Activated naive CD8-positive, alpha-beta T cell (primary cell): ENCODE measurements at regions not wholly inside any gene's neighbourhood (a gene's known extent, or its start where the extent isn't known, plus 50 kb on each side); places are given as distances from the start of the nearest gene placed in this dataset.

Experiments used
- H3K27ac Mint-ChIP-seq: one replicate; pipeline ENCODE4 v1.8.0; 2021; ENCODE audit warnings: mixed read lengths
- H3K27me3 Mint-ChIP-seq: one replicate; pipeline ENCODE4 v1.8.0; 2021; ENCODE audit warnings: mixed read lengths
- H3K36me3 Mint-ChIP-seq: one replicate; pipeline ENCODE4 v1.8.0; 2021; ENCODE audit warnings: mixed read lengths
- H3K4me1 Mint-ChIP-seq: one replicate; pipeline ENCODE4 v1.8.0; 2021; ENCODE audit warnings: low read depth, mixed read lengths
- H3K4me3 Mint-ChIP-seq: one replicate; pipeline ENCODE4 v1.8.0; 2021; ENCODE audit warnings: mild to moderate bottlenecking, mixed read lengths
- H3K9me3 Mint-ChIP-seq: one replicate; pipeline ENCODE4 v1.8.0; 2021; ENCODE audit warnings: low read depth, mixed read lengths

DNA sequence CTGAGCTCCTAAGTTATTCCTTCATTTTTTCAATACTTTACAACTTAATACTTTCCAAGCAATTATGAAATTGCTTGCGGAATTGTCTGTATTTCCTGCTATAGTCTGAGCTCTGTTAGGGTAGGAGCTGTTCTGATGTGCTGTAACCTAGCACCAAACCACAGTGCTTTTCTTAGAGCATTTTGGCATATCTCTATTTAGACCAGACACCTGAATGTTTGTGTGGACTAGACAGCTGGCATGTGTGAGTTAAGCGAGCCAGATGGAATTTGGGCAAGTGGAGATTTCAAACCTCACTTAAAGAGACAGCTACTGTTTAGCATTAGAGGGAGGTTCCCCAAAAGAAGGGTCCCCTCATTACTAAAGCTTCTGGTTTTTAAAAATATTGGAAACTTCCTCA is 106.1 kb downstream of the RWDD3 start:
- Mint-ChIP-seq H3K9me3 (no peaks in the 10 kb centered on the region), H3K27me3 (peaks cover 5% of the 10 kb centered on the region), H3K4me3 (no peak overlapping the region), H3K36me3 (no peaks in the 10 kb centered on the region), H3K4me1 (no peaks in the 10 kb centered on the region), H3K27ac (no peak overlapping the region)

- H3K27ac Mint-ChIP-seq, result no peak overlapping the region
- no peaks in the 10 kb centered on the region for H3K36me3 Mint-ChIP-seq
- peaks cover 9% of the 10 kb centered on the region for H3K27me3 Mint-ChIP-seq
- no peaks in the 10 kb centered on the region for H3K4me1 Mint-ChIP-seq
- H3K9me3 Mint-ChIP-seq, result no peaks in the 10 kb centered on the region
- no peak overlapping the region for H3K4me3 Mint-ChIP-seq
Observed at GRCh38 chr1:95352767-95353166, 118.8 kb downstream of the RWDD3 start.

DNA sequence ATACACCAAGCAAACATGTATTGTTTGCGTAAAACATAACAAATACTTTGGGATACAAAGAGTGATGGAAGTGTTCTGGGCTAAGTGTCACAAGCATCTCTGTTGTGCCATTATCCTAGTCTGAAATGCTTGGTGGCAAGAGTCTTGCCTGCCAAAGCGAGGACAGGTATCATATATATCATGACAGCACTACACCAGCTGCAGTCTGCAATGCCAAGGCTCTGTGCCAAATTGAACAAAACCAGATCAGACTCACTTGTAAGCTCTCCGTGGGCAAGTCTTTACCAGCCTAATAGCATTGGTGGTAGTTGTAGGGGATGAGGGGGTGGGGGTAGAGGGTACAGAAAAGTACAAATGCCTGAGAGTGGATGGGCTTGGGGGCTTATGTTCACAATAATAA is 119.2 kb downstream of the RWDD3 start:
- Mint-ChIP-seq H3K9me3 (no peaks in the 10 kb centered on the region), H3K36me3 (no peaks in the 10 kb centered on the region), H3K4me3 (no peak overlapping the region), H3K27me3 (peaks cover 8% of the 10 kb centered on the region), H3K4me1 (no peaks in the 10 kb centered on the region), H3K27ac (no peak overlapping the region)

- no peaks in the 10 kb centered on the region for H3K4me1 Mint-ChIP-seq
- no peaks in the 10 kb centered on the region for H3K36me3 Mint-ChIP-seq
- no peak overlapping the region for H3K4me3 Mint-ChIP-seq
- no peaks in the 10 kb centered on the region for H3K9me3 Mint-ChIP-seq
- H3K27me3 Mint-ChIP-seq, result peaks cover 14% of the 10 kb centered on the region
- no peak overlapping the region for H3K27ac Mint-ChIP-seq
Observed at GRCh38 chr1:95364546-95364945, 130.5 kb downstream of the RWDD3 start.

DNA sequence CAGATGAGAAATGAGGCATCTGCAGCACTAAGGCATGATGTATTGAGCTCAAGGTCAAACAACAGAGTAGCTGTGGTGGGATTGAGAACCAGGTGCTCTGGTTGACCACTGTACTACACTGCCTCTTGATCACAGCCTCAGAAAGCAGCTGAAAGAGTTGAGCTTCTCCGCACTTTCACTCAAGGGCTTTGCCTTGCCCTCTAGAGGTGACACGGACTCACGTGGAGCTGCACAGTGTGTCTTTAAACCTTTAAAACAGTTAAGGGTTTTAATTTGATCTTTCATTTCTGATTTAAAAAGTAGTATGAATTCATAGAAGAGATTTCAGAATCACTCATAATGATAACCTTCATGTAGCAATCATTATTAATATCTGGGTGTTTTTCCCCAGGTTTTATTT is 132.5 kb downstream of the RWDD3 start:
- no peak overlapping the region for H3K27ac Mint-ChIP-seq
- peaks cover 10% of the 10 kb centered on the region for H3K27me3 Mint-ChIP-seq
- H3K36me3 Mint-ChIP-seq, result no peaks in the 10 kb centered on the region
- H3K4me3 Mint-ChIP-seq, result no peak overlapping the region
- no peaks in the 10 kb centered on the region for H3K4me1 Mint-ChIP-seq
- H3K9me3 Mint-ChIP-seq, result no peaks in the 10 kb centered on the region

DNA sequence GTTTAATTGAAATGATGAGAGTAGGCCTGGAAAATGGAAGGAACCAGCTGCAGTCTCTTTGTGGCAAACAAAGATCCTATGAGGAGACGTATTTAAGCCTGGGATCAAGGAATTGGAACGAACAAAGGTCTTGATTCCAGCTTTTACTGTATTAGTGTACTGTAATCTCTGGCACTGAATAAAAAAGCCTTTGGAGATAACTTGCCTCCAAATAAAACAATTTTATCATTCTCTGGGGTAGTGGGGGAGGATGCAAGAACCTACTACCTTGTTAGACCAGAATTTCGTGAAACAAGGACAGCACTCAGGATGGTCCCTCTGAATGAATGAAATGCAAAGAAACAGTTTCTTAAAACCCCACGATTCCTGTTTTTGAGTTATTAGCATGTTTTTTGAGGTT is 134.2 kb downstream of the RWDD3 start:
- Mint-ChIP-seq H3K27ac (no peak overlapping the region), H3K36me3 (no peaks in the 10 kb centered on the region), H3K27me3 (peaks cover 4% of the 10 kb centered on the region), H3K9me3 (no peaks in the 10 kb centered on the region), H3K4me1 (no peaks in the 10 kb centered on the region), H3K4me3 (no peak overlapping the region)

DNA sequence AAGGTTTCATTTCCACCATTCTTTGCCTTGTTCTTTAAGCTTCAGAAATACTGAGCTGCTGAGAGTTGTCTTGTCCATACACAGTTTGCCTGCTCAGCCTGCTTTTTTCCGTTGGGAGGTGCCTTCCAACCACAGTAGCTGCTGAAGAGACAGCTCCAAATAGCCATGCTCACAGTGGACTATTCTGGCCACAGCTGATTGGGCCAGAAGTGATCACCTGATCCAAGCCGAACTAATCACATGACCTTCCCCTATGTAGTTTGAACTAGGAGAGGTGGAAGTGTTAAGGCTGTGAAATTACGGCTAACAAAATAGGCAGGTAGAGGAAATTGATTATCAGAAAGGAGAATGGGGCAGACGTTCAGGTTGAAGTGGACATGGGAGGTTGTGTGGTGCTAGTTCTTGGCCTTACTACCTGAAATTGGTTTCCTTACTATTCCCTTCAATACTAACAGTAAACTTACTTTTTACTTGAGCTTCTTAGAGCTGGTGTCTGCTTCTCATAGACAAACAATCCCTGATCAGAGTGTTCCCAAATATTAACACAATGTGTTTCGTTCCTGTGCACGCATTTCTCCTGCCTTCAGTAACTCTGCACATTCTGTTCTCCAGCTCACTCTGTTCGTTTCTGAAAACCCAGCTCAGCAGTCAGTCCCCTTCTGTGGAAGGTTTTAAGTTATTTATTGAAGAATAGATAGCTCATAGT is 136.1 kb downstream of the RWDD3 start:
- Mint-ChIP-seq H3K36me3 (no peaks in the 10 kb centered on the region), H3K27me3 (peaks cover 2% of the 10 kb centered on the region), H3K4me3 (no peak overlapping the region), H3K27ac (no peak overlapping the region), H3K9me3 (no peaks in the 10 kb centered on the region), H3K4me1 (no peaks in the 10 kb centered on the region)

GRCh38 chr1:95370691-95371562 is 136.9 kb downstream of the RWDD3 start:
- no peak overlapping the region for H3K4me3 Mint-ChIP-seq
- peaks cover 2% of the 10 kb centered on the region for H3K27me3 Mint-ChIP-seq
- H3K9me3 Mint-ChIP-seq, result no peaks in the 10 kb centered on the region
- no peak overlapping the region for H3K27ac Mint-ChIP-seq
- no peaks in the 10 kb centered on the region for H3K4me1 Mint-ChIP-seq
- H3K36me3 Mint-ChIP-seq, result no peaks in the 10 kb centered on the region

GRCh38 chr1:95371666-95372282 is 137.8 kb downstream of the RWDD3 start:
- Mint-ChIP-seq H3K9me3 (no peaks in the 10 kb centered on the region), H3K4me3 (no peak overlapping the region), H3K36me3 (no peaks in the 10 kb centered on the region), H3K4me1 (no peaks in the 10 kb centered on the region), H3K27me3 (peaks cover 2% of the 10 kb centered on the region), H3K27ac (no peak overlapping the region)

GRCh38 chr1:95375174-95375573 is 141.2 kb downstream of the RWDD3 start:
- no peak overlapping the region for H3K4me3 Mint-ChIP-seq
- no peaks in the 10 kb centered on the region for H3K27me3 Mint-ChIP-seq
- H3K36me3 Mint-ChIP-seq, result no peaks in the 10 kb centered on the region
- H3K27ac Mint-ChIP-seq, result no peak overlapping the region
- H3K9me3 Mint-ChIP-seq, result no peaks in the 10 kb centered on the region
- no peaks in the 10 kb centered on the region for H3K4me1 Mint-ChIP-seq

- no peak overlapping the region for H3K4me3 Mint-ChIP-seq
- H3K27me3 Mint-ChIP-seq, result no peaks in the 10 kb centered on the region
- no peaks in the 10 kb centered on the region for H3K36me3 Mint-ChIP-seq
- H3K4me1 Mint-ChIP-seq, result no peaks in the 10 kb centered on the region
- no peak overlapping the region for H3K27ac Mint-ChIP-seq
- H3K9me3 Mint-ChIP-seq, result no peaks in the 10 kb centered on the region
Observed at GRCh38 chr1:95380909-95381308, 146.9 kb downstream of the RWDD3 start.

GRCh38 chr1:95382000-95382786 is 148.2 kb downstream of the RWDD3 start:
- Mint-ChIP-seq H3K4me1 (no peaks in the 10 kb centered on the region), H3K4me3 (no peak overlapping the region), H3K36me3 (no peaks in the 10 kb centered on the region), H3K27ac (no peak overlapping the region), H3K9me3 (no peaks in the 10 kb centered on the region), H3K27me3 (no peaks in the 10 kb centered on the region)

GRCh38 chr1:95383111-95383510 is 149.1 kb downstream of the RWDD3 start:
- H3K27me3 Mint-ChIP-seq, result no peaks in the 10 kb centered on the region
- H3K9me3 Mint-ChIP-seq, result no peaks in the 10 kb centered on the region
- H3K36me3 Mint-ChIP-seq, result no peaks in the 10 kb centered on the region
- no peaks in the 10 kb centered on the region for H3K4me1 Mint-ChIP-seq
- H3K4me3 Mint-ChIP-seq, result no peak overlapping the region
- no peak overlapping the region for H3K27ac Mint-ChIP-seq

DNA sequence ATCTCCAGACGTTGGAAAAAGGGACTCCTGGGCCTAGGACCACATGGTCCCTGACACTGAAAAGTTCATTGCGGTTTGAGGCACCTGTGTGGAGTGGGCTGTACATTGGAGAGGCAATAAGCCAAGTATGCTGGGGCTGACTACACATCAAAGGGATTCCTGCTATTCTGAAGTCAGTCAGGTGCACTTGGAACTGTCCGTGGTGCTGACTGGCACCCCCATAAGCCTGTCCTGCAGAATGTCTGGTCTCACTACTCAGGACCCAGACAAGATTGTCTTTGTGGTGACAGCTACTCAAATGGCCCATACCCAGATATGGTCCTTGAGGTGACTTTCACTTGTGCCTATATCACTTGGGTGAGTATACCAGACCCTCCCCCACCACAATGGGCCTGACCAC is 150.6 kb downstream of the RWDD3 start:
- H3K4me3 Mint-ChIP-seq, result no peak overlapping the region
- H3K9me3 Mint-ChIP-seq, result no peaks in the 10 kb centered on the region
- H3K36me3 Mint-ChIP-seq, result no peaks in the 10 kb centered on the region
- no peaks in the 10 kb centered on the region for H3K27me3 Mint-ChIP-seq
- H3K27ac Mint-ChIP-seq, result no peak overlapping the region
- no peaks in the 10 kb centered on the region for H3K4me1 Mint-ChIP-seq

DNA sequence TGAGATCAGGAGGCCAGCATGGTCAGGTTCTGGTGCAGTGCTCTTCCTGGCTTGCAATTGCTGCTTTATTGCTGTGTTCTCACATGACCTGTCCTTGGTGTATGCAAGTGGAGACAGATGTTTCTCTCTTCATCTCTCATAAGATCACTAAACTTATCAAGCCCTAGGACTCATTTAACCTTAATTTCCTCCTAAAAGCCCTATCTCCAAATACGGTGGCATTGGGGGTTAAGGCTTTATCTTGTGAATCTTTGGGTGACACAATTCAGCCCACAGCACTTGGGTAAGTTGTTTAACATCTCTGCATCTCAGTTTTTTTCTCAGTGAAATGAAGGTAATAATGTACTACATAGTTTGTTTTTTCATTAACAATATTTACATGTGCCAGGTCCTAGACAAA is 152.4 kb downstream of the RWDD3 start:
- no peaks in the 10 kb centered on the region for H3K9me3 Mint-ChIP-seq
- no peak overlapping the region for H3K27ac Mint-ChIP-seq
- no peaks in the 10 kb centered on the region for H3K4me1 Mint-ChIP-seq
- H3K27me3 Mint-ChIP-seq, result no peaks in the 10 kb centered on the region
- no peak overlapping the region for H3K4me3 Mint-ChIP-seq
- no peaks in the 10 kb centered on the region for H3K36me3 Mint-ChIP-seq
